MCF 10A (cell line): ENCODE measurements at regions not wholly inside any gene's neighbourhood (a gene's known extent, or its start where the extent isn't known, plus 50 kb on each side); places are given as distances from the start of the nearest gene placed in this dataset.
A peak's percentile ranks its signal among the peaks of the same experiment; 100 is the strongest.

Experiments
- BruUV-seq: library from RNA; stranded (reverse); fragments of 400-500 nt; replicated peaks from 2 replicates; lab custom pipeline; 2021; lab: Mats Ljungman, UMichigan
- CTCF ChIA-PET: fragments of 300-600 bp; sonication (Branson Sonifier 250); formaldehyde crosslinking; extraction: SDS; loops from one replicate; lab custom pipeline; 2021; ENCODE audit warnings: antibody characterized with exemption, inconsistent platforms; lab: Yijun Ruan, JAX
- POLR2A ChIA-PET: fragments of 300-600, 350-650 bp; sonication (Branson Sonifier 250); formaldehyde crosslinking; extraction: SDS; loops from one replicate; lab custom pipeline; 2020; ENCODE audit warnings: antibody characterized with exemption, inconsistent platforms; lab: Yijun Ruan, JAX
- DNase-seq: peaks from one replicate; pipeline ENCODE4 v3.0.0-alpha.2; 2018; ENCODE audit not compliant: unreplicated experiment
- H3K27ac Mint-ChIP-seq: one replicate; pipeline ENCODE4 v1.8.0; 2022; ENCODE audit warnings: mild to moderate bottlenecking, low read depth, mixed read lengths; ENCODE audit not compliant: unreplicated experiment
- H3K27me3 Mint-ChIP-seq: one replicate; pipeline ENCODE4 v1.8.0; 2022; ENCODE audit warnings: mixed read lengths; ENCODE audit not compliant: insufficient read depth, unreplicated experiment
- H3K36me3 Mint-ChIP-seq: one replicate; pipeline ENCODE4 v1.8.0; 2022; ENCODE audit warnings: mild to moderate bottlenecking, moderate library complexity, mixed read lengths; ENCODE audit not compliant: insufficient read depth, unreplicated experiment
- H3K4me1 Mint-ChIP-seq: one replicate; pipeline ENCODE4 v1.8.0; 2022; ENCODE audit warnings: mixed read lengths; ENCODE audit not compliant: insufficient read depth, unreplicated experiment
- H3K4me3 Mint-ChIP-seq: one replicate; pipeline ENCODE4 v1.8.0; 2022; ENCODE audit warnings: mild to moderate bottlenecking, moderate library complexity, mixed read lengths; ENCODE audit not compliant: unreplicated experiment
- H3K9me3 Mint-ChIP-seq: one replicate; pipeline ENCODE4 v1.8.0; 2022; ENCODE audit warnings: mixed read lengths; ENCODE audit not compliant: unreplicated experiment
- CTCF ChIP-seq: fragments of 200-600 bp; IDR thresholded peaks from one replicate; pipeline ENCODE4 v1.8.0; 2022; ENCODE audit warnings: antibody characterized with exemption, mild to moderate bottlenecking; ENCODE audit not compliant: unreplicated experiment
- intact Hi-C: fragments of 100-400 bp; cut with micrococcal nuclease; formaldehyde crosslinking; loops from 2 replicates; pipeline ENCODE4 v1.14.1; 2022

GRCh38 chr1:181369416-181369815 is 113.9 kb upstream of the CACNA1E start:
- POLR2A ChIA-PET, result interaction anchor here (1.8 kb wide), 1 partner anchor 12 kb away, joined by 7 read pairs; no protein-coding TSS in a partner anchor
- no TSS peak for BruUV-seq
- Mint-ChIP-seq H3K36me3 (no peaks in the 10 kb centered on the region), H3K4me3 (no peak overlapping the region), H3K9me3 (no peaks in the 10 kb centered on the region), H3K27me3 (no peaks in the 10 kb centered on the region), H3K4me1 (no peaks in the 10 kb centered on the region), H3K27ac (no peak overlapping the region)
- CTCF ChIA-PET, result no interaction called here
- intact Hi-C loops, result no loop called here
- DNase-seq, result no peak
- TF ChIP-seq CTCF, result no peak

GRCh38 chr1:181383695-181384094 is 99.6 kb upstream of the CACNA1E start:
- POLR2A ChIA-PET, result no interaction called here
- Mint-ChIP-seq H3K27me3 (peaks cover 8% of the 10 kb centered on the region), H3K4me1 (no peaks in the 10 kb centered on the region), H3K36me3 (no peaks in the 10 kb centered on the region), H3K9me3 (no peaks in the 10 kb centered on the region), H3K27ac (no peak overlapping the region), H3K4me3 (no peak overlapping the region)
- CTCF ChIA-PET, result interaction anchor here (0.8 to 1.0 kb wide), 2 partner anchors 51 to 194 kb away, joined by 3 read pairs; no protein-coding TSS in a partner anchor
- no peak for TF ChIP-seq CTCF
- no TSS peak for BruUV-seq
- DNase-seq, result peak; percentile 75
- intact Hi-C loops, result no loop called here

GRCh38 chr1:181386340-181386739 is 97.0 kb upstream of the CACNA1E start:
- Mint-ChIP-seq H3K27me3 (peaks cover 19% of the 10 kb centered on the region), H3K9me3 (no peaks in the 10 kb centered on the region), H3K36me3 (no peaks in the 10 kb centered on the region), H3K27ac (no peak overlapping the region), H3K4me3 (no peak overlapping the region), H3K4me1 (peaks cover 13% of the 10 kb centered on the region)
- POLR2A ChIA-PET, result no interaction called here
- intact Hi-C loops, result no loop called here
- DNase-seq, result no peak
- CTCF ChIA-PET, result interaction anchor here (0.5 to 1.2 kb wide), 3 partner anchors 28 to 197 kb away, joined by 3 to 5 read pairs (median 4); no protein-coding TSS in a partner anchor
- no peak for TF ChIP-seq CTCF
- no TSS peak for BruUV-seq

- CTCF ChIA-PET, result interaction anchor here (1.1 to 1.2 kb wide), 2 partner anchors 27 to 155 kb away, joined by 4 read pairs; no protein-coding TSS in a partner anchor
- H3K27me3 Mint-ChIP-seq, result peaks cover 19% of the 10 kb centered on the region
- TF ChIP-seq CTCF, result no peak
- peaks cover 13% of the 10 kb centered on the region for H3K4me1 Mint-ChIP-seq
- POLR2A ChIA-PET, result no interaction called here
- no peak overlapping the region for H3K27ac Mint-ChIP-seq
- DNase-seq, result no peak
- no peaks in the 10 kb centered on the region for H3K36me3 Mint-ChIP-seq
- BruUV-seq, result no TSS peak
- no peaks in the 10 kb centered on the region for H3K9me3 Mint-ChIP-seq
- intact Hi-C loops, result no loop called here
- H3K4me3 Mint-ChIP-seq, result no peak overlapping the region
Measured at GRCh38 chr1:181386951-181387350, 96.4 kb upstream of the CACNA1E start.
